ENCODE measurements at regions not wholly inside any gene's neighbourhood (a gene's known extent, or its start where the extent isn't known, plus 50 kb on each side); places are given as distances from the start of the nearest gene placed in this dataset.
"Not testable (repeated sequence)": the region's sequence is repeated elsewhere in the genome, so short reads cannot be mapped to it uniquely, and the experiment has no call there.

GRCh38 chr14:71247106-71247505 lies 339.8 kb downstream of the PCNX1 start:
- no peak for TF ChIP-seq POLR2A (IDR thresholded peaks at IDR 0.05)
- WGBS, 5 donors: 53 to 81% (median 75%) methylated on average over 4 of the region's 4 CpGs

GRCh38 chr14:71248194-71248593 lies 340.9 kb downstream of the PCNX1 start:
- Histone ChIP-seq H3K4me3 (no peak overlapping the region), H3K27ac (no peak overlapping the region), H3K27me3 (no peaks in the 10 kb centered on the region), H3K9me3 (peaks cover 0 to 9% (median 0%) of the 10 kb centered on the region in 4 donors), H3K36me3 (no peaks in the 10 kb centered on the region), H3K4me1 (no peaks in the 10 kb centered on the region)
- 50 to 83% (median 67%) methylated on average over 3 of the region's 3 CpGs for WGBS, 5 donors
- intact Hi-C loops (cut with DNase I; ENCODE audit: low total_unique reads): no loop called here
- TF ChIP-seq EP300 (IDR thresholded peaks at IDR 0.05): no peak
- TF ChIP-seq CTCF (IDR thresholded peaks at IDR 0.05): no peak
- no peak for TF ChIP-seq POLR2AphosphoS5 (IDR thresholded peaks at IDR 0.05)
- TF ChIP-seq POLR2A (IDR thresholded peaks at IDR 0.05): no peak
- no peak for DNase-seq

More at GRCh38 chr14:71247106-71247505, 339.8 kb downstream of the PCNX1 start:
- Histone ChIP-seq H3K27me3 (no peaks in the 10 kb centered on the region), H3K36me3 (no peaks in the 10 kb centered on the region), H3K4me3 (no peak overlapping the region), H3K4me1 (peaks cover 0 to 8% (median 0%) of the 10 kb centered on the region in 4 donors), H3K9me3 (peaks cover 0 to 9% (median 0%) of the 10 kb centered on the region in 4 donors), H3K27ac (no peak overlapping the region)
- DNase-seq: no peak
- intact Hi-C loops (cut with DNase I; ENCODE audit: low total_unique reads): no loop called here

- intact Hi-C loops (cut with DNase I; ENCODE audit: low total_unique reads): no loop called here
- Histone ChIP-seq H3K4me3 (no peak overlapping the region), H3K4me1 (no peaks in the 10 kb centered on the region), H3K9me3 (peaks cover 0 to 9% (median 3%) of the 10 kb centered on the region in 4 donors), H3K36me3 (no peaks in the 10 kb centered on the region), H3K27me3 (no peaks in the 10 kb centered on the region), H3K27ac (no peak overlapping the region)
- no peak for DNase-seq
- TF ChIP-seq POLR2A (IDR thresholded peaks at IDR 0.05) (no peak), POLR2AphosphoS5 (IDR thresholded peaks at IDR 0.05) (no peak), EP300 (IDR thresholded peaks at IDR 0.05) (no peak), CTCF (IDR thresholded peaks at IDR 0.05) (no peak)
- 83 to 95% (median 93%) methylated on average over 2 of the region's 2 CpGs for whole genome bisulfite sequencing, 5 donors
Measured at GRCh38 chr14:71250347-71250746, 343.1 kb downstream of the PCNX1 start.

GRCh38 chr14:71250791-71251190 lies 343.5 kb downstream of the PCNX1 start:
- Histone ChIP-seq H3K27me3 (no peaks in the 10 kb centered on the region), H3K27ac (no peak overlapping the region), H3K4me3 (no peak overlapping the region), H3K36me3 (no peaks in the 10 kb centered on the region), H3K4me1 (no peaks in the 10 kb centered on the region), H3K9me3 (peaks cover 0 to 9% (median 3%) of the 10 kb centered on the region in 4 donors)
- DNase-seq: no peak
- intact Hi-C loops (cut with DNase I; ENCODE audit: low total_unique reads): no loop called here
- TF ChIP-seq POLR2AphosphoS5 (IDR thresholded peaks at IDR 0.05): no peak
- no peak for TF ChIP-seq EP300 (IDR thresholded peaks at IDR 0.05)
- TF ChIP-seq POLR2A (IDR thresholded peaks at IDR 0.05): no peak
- no peak for TF ChIP-seq CTCF (IDR thresholded peaks at IDR 0.05)

GRCh38 chr14:71254091-71254719 lies 346.9 kb downstream of the PCNX1 start:
- DNase-seq; H3K4me1 ChIP-seq; H3K36me3 ChIP-seq; H3K27ac ChIP-seq; H3K27me3 ChIP-seq; intact Hi-C loops (cut with DNase I; ENCODE audit: low total_unique reads): not testable (repeated sequence)
- peaks cover 0 to 27% (median 20%) of the 10 kb centered on the region in 4 donors for H3K9me3 ChIP-seq
- WGBS, 5 donors: 77 to 90% (median 79%) methylated on average over 13 to 53 of the region's 53 CpGs
- peak overlapping the region in 2 of 4 donors; percentile 15 to 25 for H3K4me3 ChIP-seq

Data from stomach (tissue), 8 donors.